Activated CD8-positive, alpha-beta T cell treated with anti-CD3 and anti-CD28 coated beads for 36 hours (primary cell): ENCODE measurements at regions not wholly inside any gene's neighbourhood (a gene's known extent, or its start where the extent isn't known, plus 50 kb on each side); places are given as distances from the start of the nearest gene placed in this dataset.

ENCODE experiments used
- ATAC-seq: fragments of 200-7000 bp; cut with Tn5 transposase; one replicate; pipeline ENCODE4 v1.10.0; 2021; ENCODE audit warnings: mild to moderate bottlenecking, moderate library complexity
- CTCF ChIA-PET: fragments of 350-600 bp; sonication (Branson Sonifier 250); formaldehyde crosslinking; loops from one replicate; lab custom pipeline; 2021; ENCODE audit warnings: antibody characterized with exemption; lab: Charles Lee
- POLR2A ChIA-PET: fragments of 350-600 bp; sonication (Branson Sonifier 250); formaldehyde crosslinking; loops from one replicate; lab custom pipeline; 2021; ENCODE audit warnings: antibody characterized with exemption; lab: Charles Lee
- DNase-seq: peaks from one replicate; pipeline ENCODE4 v3.0.0-alpha.2; 2020
- H3K27ac Mint-ChIP-seq: one replicate; pipeline ENCODE4 v1.8.0; 2021; ENCODE audit warnings: mild to moderate bottlenecking, mixed read lengths
- H3K27me3 Mint-ChIP-seq: one replicate; pipeline ENCODE4 v1.8.0; 2021; ENCODE audit warnings: mixed read lengths
- H3K36me3 Mint-ChIP-seq: one replicate; pipeline ENCODE4 v1.8.0; 2021; ENCODE audit warnings: low read depth, mixed read lengths
- H3K4me1 Mint-ChIP-seq: one replicate; pipeline ENCODE4 v1.8.0; 2021; ENCODE audit warnings: low read depth, mixed read lengths
- H3K4me3 Mint-ChIP-seq: one replicate; pipeline ENCODE4 v1.8.0; 2021; ENCODE audit warnings: mild to moderate bottlenecking, moderate library complexity, mixed read lengths
- H3K9me3 Mint-ChIP-seq: one replicate; pipeline ENCODE4 v1.8.0; 2021; ENCODE audit warnings: mixed read lengths
- intact Hi-C: fragments of 100-400 bp; cut with micrococcal nuclease; formaldehyde crosslinking; loops from one replicate; pipeline ENCODE4 v1.10.0; 2022
- TF ChIP-seq, protein P1 (sequence below): fragments of 200-600 bp; IDR thresholded peaks from one replicate; pipeline ENCODE4 v1.8.0; 2022; ENCODE audit warnings: antibody characterized with exemption, mild to moderate bottlenecking

DNA sequence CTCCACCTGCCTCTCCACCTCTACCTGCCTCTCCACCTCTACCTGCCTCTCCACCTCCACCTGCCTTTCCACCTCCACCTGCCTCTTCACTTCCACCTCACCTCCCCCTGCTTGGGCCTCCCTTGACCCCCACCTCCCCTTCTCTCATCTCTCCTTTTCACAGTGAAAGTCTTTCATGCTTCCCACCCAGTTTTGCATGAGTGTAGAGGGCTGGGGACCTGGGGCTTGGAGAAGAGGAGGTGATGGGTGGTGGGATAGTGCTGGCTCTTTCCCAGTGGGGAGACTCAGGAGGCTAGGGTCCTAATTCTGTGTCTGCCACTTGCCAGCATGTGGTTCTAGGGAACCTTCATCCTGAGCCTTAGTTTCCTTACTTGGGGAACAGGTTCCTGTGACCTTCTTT is 316.2 kb upstream of the C1orf174 start:
- Mint-ChIP-seq H3K36me3 (no peaks in the 10 kb centered on the region), H3K9me3 (peaks cover 3% of the 10 kb centered on the region), H3K4me3 (no peak overlapping the region), H3K4me1 (no peaks in the 10 kb centered on the region), H3K27me3 (peaks cover 1% of the 10 kb centered on the region), H3K27ac (no peak overlapping the region)
- DNase-seq (no peak), ATAC-seq (no peak)
- TF ChIP-seq, protein P1, sequence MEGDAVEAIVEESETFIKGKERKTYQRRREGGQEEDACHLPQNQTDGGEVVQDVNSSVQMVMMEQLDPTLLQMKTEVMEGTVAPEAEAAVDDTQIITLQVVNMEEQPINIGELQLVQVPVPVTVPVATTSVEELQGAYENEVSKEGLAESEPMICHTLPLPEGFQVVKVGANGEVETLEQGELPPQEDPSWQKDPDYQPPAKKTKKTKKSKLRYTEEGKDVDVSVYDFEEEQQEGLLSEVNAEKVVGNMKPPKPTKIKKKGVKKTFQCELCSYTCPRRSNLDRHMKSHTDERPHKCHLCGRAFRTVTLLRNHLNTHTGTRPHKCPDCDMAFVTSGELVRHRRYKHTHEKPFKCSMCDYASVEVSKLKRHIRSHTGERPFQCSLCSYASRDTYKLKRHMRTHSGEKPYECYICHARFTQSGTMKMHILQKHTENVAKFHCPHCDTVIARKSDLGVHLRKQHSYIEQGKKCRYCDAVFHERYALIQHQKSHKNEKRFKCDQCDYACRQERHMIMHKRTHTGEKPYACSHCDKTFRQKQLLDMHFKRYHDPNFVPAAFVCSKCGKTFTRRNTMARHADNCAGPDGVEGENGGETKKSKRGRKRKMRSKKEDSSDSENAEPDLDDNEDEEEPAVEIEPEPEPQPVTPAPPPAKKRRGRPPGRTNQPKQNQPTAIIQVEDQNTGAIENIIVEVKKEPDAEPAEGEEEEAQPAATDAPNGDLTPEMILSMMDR: no peak
- intact Hi-C loops: no loop called here
- CTCF ChIA-PET: no interaction called here
- POLR2A ChIA-PET: no interaction called here

DNA sequence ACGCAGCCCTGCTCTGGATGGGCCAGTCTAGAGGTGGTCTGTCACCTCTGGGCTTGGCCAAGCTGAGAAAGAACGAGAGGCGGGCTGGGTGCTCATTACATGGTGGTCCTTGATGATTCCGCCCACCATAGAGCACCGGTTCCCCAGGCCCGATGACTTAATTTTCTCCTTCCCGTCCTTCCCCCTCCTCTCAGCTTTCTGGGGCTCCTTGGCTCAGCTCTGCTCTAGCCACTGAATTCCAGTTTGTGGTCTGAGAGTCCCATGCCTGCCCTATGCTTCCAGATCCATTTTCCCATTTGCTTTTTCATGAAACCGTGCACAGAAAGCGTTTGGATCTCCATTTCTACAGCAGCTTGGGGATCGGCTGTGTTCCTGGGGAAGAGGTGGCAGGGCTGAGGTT is 318.5 kb upstream of the C1orf174 start:
- ATAC-seq: no peak
- Mint-ChIP-seq H3K4me3 (no peak overlapping the region), H3K27ac (no peak overlapping the region), H3K36me3 (no peaks in the 10 kb centered on the region), H3K27me3 (peaks cover 2% of the 10 kb centered on the region), H3K4me1 (no peaks in the 10 kb centered on the region), H3K9me3 (no peaks in the 10 kb centered on the region)
- CTCF ChIA-PET: no interaction called here
- intact Hi-C loops: no loop called here
- TF ChIP-seq, protein P1: no peak
- no peak for DNase-seq
- POLR2A ChIA-PET: no interaction called here

DNA sequence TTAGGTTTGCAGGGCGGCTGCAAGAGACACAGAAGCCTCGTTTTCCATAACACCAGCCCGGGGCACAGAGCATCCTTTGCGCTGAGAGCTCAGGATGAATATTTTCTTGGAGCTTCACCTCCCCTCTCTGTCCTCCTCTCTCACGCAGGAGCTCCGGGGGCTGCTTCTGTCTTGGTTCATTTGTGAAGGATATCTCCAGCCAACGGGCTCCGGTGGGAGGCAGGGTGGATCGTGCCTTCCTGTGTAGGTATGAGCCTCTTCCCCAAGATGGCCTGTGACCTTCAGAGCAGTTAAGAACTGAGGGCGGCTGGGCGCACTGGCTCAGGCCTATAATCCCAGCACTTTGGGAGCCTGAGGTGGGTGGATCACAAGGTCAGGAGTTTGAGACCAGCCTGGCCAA is 319.0 kb upstream of the C1orf174 start:
- ChIA-PET CTCF (no interaction called here), POLR2A (no interaction called here)
- TF ChIP-seq, protein P1: no peak
- Mint-ChIP-seq H3K9me3 (no peaks in the 10 kb centered on the region), H3K27me3 (peaks cover 2% of the 10 kb centered on the region), H3K27ac (no peak overlapping the region), H3K36me3 (no peaks in the 10 kb centered on the region), H3K4me3 (no peak overlapping the region), H3K4me1 (no peaks in the 10 kb centered on the region)
- DNase-seq (no peak), ATAC-seq (no peak)
- intact Hi-C loops: no loop called here

DNA sequence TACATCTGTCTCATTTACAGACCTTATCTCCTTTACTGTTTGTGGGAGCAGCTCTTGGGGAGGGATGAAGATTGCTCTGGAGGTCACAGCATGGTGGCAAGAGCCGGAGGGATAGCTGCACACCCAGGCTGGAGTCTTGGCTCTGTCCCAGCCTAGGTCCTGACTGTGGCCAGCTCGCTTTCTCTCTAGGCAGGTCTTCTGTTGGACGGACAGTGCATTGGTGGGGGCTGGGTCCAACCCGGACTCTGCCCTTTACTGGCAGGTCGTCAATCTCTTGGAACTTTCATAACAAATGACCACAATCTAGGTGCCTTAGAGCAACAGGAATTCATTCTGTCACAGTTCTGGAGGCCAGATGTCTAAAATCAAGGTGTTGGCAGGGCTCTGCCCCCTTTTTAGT is 319.8 kb upstream of the C1orf174 start:
- ATAC-seq (no peak), DNase-seq (no peak)
- TF ChIP-seq, protein P1: no peak
- H3K36me3 Mint-ChIP-seq: no peaks in the 10 kb centered on the region
- POLR2A ChIA-PET: no interaction called here
- CTCF ChIA-PET: no interaction called here
- H3K4me1 Mint-ChIP-seq: no peaks in the 10 kb centered on the region
- intact Hi-C loops: no loop called here
- H3K27me3 Mint-ChIP-seq: peaks cover 2% of the 10 kb centered on the region
- H3K27ac Mint-ChIP-seq: no peak overlapping the region
- no peaks in the 10 kb centered on the region for H3K9me3 Mint-ChIP-seq
- H3K4me3 Mint-ChIP-seq: no peak overlapping the region

DNA sequence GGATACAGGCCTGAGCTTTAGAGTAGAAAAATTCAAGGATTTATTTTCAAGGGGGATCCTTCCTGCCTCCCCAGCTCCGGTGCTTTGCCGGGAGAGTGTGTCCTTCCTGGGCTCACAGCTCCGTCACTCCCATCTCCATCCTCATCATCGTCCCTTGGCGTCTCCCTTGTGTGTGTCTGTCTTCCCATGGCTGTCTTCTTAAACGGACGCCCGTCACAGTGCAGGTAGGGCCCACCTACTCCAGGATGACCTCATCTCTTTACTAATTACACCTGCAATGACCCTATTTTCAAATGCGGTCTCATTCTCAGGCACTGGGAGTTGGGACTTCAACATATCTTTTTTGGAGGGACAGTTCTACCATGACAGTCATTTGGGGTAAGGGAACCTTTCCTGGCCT is 320.3 kb upstream of the C1orf174 start:
- H3K4me1 Mint-ChIP-seq: no peaks in the 10 kb centered on the region
- intact Hi-C loops: no loop called here
- H3K27me3 Mint-ChIP-seq: peaks cover 2% of the 10 kb centered on the region
- H3K9me3 Mint-ChIP-seq: no peaks in the 10 kb centered on the region
- no peak overlapping the region for H3K27ac Mint-ChIP-seq
- DNase-seq: no peak
- POLR2A ChIA-PET: no interaction called here
- CTCF ChIA-PET: no interaction called here
- no peak for ATAC-seq
- H3K36me3 Mint-ChIP-seq: no peaks in the 10 kb centered on the region
- no peak overlapping the region for H3K4me3 Mint-ChIP-seq
- TF ChIP-seq, protein P1: no peak
